Vagina (tissue), 2 donors: ENCODE measurements at regions not wholly inside any gene's neighbourhood (a gene's known extent, or its start where the extent isn't known, plus 50 kb on each side); places are given as distances from the start of the nearest gene placed in this dataset.

Source experiments
- CTCF ChIP-seq, 3 experiments: fragments of 450-650 bp in 2 of 3; fragments of 200-600 bp in 1 of 3; sonication (generic) in 1 of 3; IDR thresholded peaks; one replicate each; pipeline ENCODE4 v1.5.1; 2017 to 2019; ENCODE audit warnings: antibody characterized with exemption in 3 of 3, mild to moderate bottlenecking in 2 of 3, moderate library complexity in 2 of 3
- POLR2A ChIP-seq, 2 donors: fragments of 450-650 bp; IDR thresholded peaks; one replicate each; pipeline ENCODE4 v1.6.1; 2017; ENCODE audit warnings: antibody characterized with exemption in 2 of 2, mild to moderate bottlenecking in 2 of 2, moderate library complexity in 2 of 2
- POLR2AphosphoS5 ChIP-seq, 2 donors: sonication (generic); formaldehyde crosslinking; IDR thresholded peaks; one replicate each; pipeline ENCODE4 v1.9.0; 2017; ENCODE audit warnings: antibody characterized with exemption in 2 of 2, mild to moderate bottlenecking in 2 of 2, low read depth in 1 of 2; ENCODE audit not compliant: insufficient read depth in 1 of 2

GRCh38 chr7:51591223-51591622, 274.6 kb upstream of the COBL start:
- no peak for TF ChIP-seq CTCF (IDR thresholded peaks at IDR 0.05)
- TF ChIP-seq POLR2A (IDR thresholded peaks at IDR 0.05) = no peak
- TF ChIP-seq POLR2AphosphoS5 (IDR thresholded peaks at IDR 0.05; ENCODE audit: insufficient read depth in 1 of 2, low read depth in 1 of 2) = no peak
